GM12878 (cell line): ENCODE measurements at regions not wholly inside any gene's neighbourhood (a gene's known extent, or its start where the extent isn't known, plus 50 kb on each side); places are given as distances from the start of the nearest gene placed in this dataset.

Experiments used
- ATAC-seq: fragments of 200-7000 bp; cut with Tn5 transposase; 3 replicates; pipeline ENCODE4 v1.9.1; 2020; ENCODE audit warnings: mild to moderate bottlenecking, moderate library complexity
- BruUV-seq: library from RNA; stranded (reverse); fragments of 400-500 nt; replicated peaks from 2 replicates; lab custom pipeline; 2021; lab: Mats Ljungman, UMichigan
- CTCF ChIA-PET: fragments of 300-600 bp; sonication (Branson Sonifier 250); formaldehyde crosslinking; extraction: SDS; loops from one replicate; lab custom pipeline; 2021; ENCODE audit warnings: inconsistent platforms; lab: Yijun Ruan, JAX
- POLR2A ChIA-PET: fragments of 350-600 bp; formaldehyde crosslinking; extraction: SDS; loops from one replicate; lab custom pipeline; 2021; ENCODE audit warnings: inconsistent platforms; lab: Charles Lee
- RAD21 ChIA-PET: fragments of 300-600 bp; sonication (Branson Sonifier 250); formaldehyde crosslinking; loops from one replicate; lab custom pipeline; 2023; ENCODE audit warnings: antibody characterized with exemption; ENCODE audit not compliant: unreplicated experiment; lab: Charles Lee
- SMC1A ChIA-PET: fragments of 300-600 bp; sonication (Branson Sonifier 250); formaldehyde crosslinking; loops from one replicate; lab custom pipeline; 2023; ENCODE audit not compliant: unreplicated experiment, uncharacterized antibody; lab: Charles Lee
- DNase-seq: peaks from one replicate; pipeline ENCODE4 v3.0.0-alpha.2; 2011; ENCODE audit warnings: low read depth, low spot score
- FAIRE-seq: peaks from 3 replicates; lab custom pipeline; 2011; peaks lifted over from hg19 to GRCh38; lab: Jason Lieb, UNC
- H2AFZ ChIP-seq: 2 replicates; pipeline ENCODE4 v1.6.0; 2011; ENCODE audit warnings: low read depth, low read length, control low read depth; ENCODE audit not compliant: control insufficient read depth
- H3K27ac ChIP-seq: 2 replicates; pipeline ENCODE4 v1.5.1; 2011; ENCODE audit warnings: control low read depth; ENCODE audit not compliant: control insufficient read depth, insufficient read depth
- H3K27me3 ChIP-seq, 2 experiments: replicated peaks in 1 of 2; 2 replicates each; pipeline versions ENCODE4 v1.6.0 to v1.6.1; 2011; ENCODE audit warnings: low read length in 1 of 2; ENCODE audit not compliant: control insufficient read depth in 2 of 2, insufficient read depth in 2 of 2
- H3K36me3 ChIP-seq, 2 experiments: 2 replicates each; pipeline ENCODE4 v1.5.1; 2011; ENCODE audit warnings: low read length in 1 of 2; ENCODE audit not compliant: control insufficient read depth in 2 of 2, insufficient read depth in 2 of 2
- H3K4me1 ChIP-seq: 2 replicates; pipeline ENCODE4 v1.6.1; 2011; ENCODE audit warnings: mild to moderate bottlenecking, low read length, moderate library complexity, mixed read lengths; ENCODE audit not compliant: control insufficient read depth, insufficient read depth
- H3K4me2 ChIP-seq: 2 replicates; pipeline ENCODE4 v1.6.0; 2011; ENCODE audit warnings: control low read depth; ENCODE audit not compliant: control insufficient read depth, insufficient read depth
- H3K4me3 ChIP-seq: fragments of 200-600 bp; sonication (generic); 2 replicates; pipeline ENCODE4 v1.5.1; 2016
- H3K79me2 ChIP-seq: 2 replicates; pipeline ENCODE4 v1.6.0; 2011; ENCODE audit warnings: low read length; ENCODE audit not compliant: control insufficient read depth, insufficient read depth
- H3K9ac ChIP-seq: 2 replicates; pipeline ENCODE4 v1.8.0; 2011; ENCODE audit warnings: low read length, control low read depth, mixed read lengths; ENCODE audit not compliant: control insufficient read depth, insufficient read depth
- H3K9me3 ChIP-seq: replicated peaks from 3 replicates; pipeline ENCODE4 v1.5.1; 2011; ENCODE audit warnings: mild to moderate bottlenecking, low read length; ENCODE audit not compliant: control insufficient read depth, insufficient read depth
- H4K20me1 ChIP-seq: 2 replicates; pipeline ENCODE4 v1.6.0; 2011; ENCODE audit not compliant: control insufficient read depth, insufficient read depth
- ATF3 ChIP-seq: IDR thresholded peaks from 2 replicates; pipeline ENCODE4 v1.6.1; 2011; ENCODE audit warnings: low read depth, mild to moderate bottlenecking, low read length, moderate library complexity, borderline replicate concordance; ENCODE audit errors: extremely low read depth
- BHLHE40 ChIP-seq, 2 experiments: fragments of 450-650 bp in 1 of 2; IDR thresholded peaks; 2 replicates each; pipeline ENCODE4 v1.6.1; 2011 to 2017; ENCODE audit warnings: low read depth in 2 of 2, borderline replicate concordance in 1 of 2, improper control_type of control experiment in 1 of 2, low read length in 1 of 2, mild to moderate bottlenecking in 1 of 2
- CEBPB ChIP-seq, 2 experiments: fragments of 150-350 bp in 1 of 2; IDR thresholded peaks; 2 replicates each; pipeline ENCODE4 v1.6.1; 2012 to 2014; ENCODE audit warnings: low read depth in 2 of 2, low read length in 2 of 2, borderline replicate concordance in 1 of 2, inconsistent platforms in 1 of 2
- EGR1 ChIP-seq, 2 experiments: IDR thresholded peaks; 1 replicate in 1 of 2; 2 replicates in 1 of 2; pipeline ENCODE4 v1.6.1; 2011 to 2012; ENCODE audit warnings: low read depth in 2 of 2, low read length in 2 of 2, borderline replicate concordance in 1 of 2, mild to moderate bottlenecking in 1 of 2, moderate library complexity in 1 of 2
- FOXM1 ChIP-seq: IDR thresholded peaks from 2 replicates; pipeline ENCODE4 v1.6.1; 2012; ENCODE audit warnings: low read depth, mild to moderate bottlenecking, inconsistent platforms, low read length, moderate library complexity
- GATAD2B ChIP-seq: fragments of 450-650 bp; conservative IDR thresholded peaks from 2 replicates; pipeline ENCODE4 v1.6.1; 2017; ENCODE audit warnings: low read depth, mild to moderate bottlenecking, moderate library complexity
- HDAC2 ChIP-seq: fragments of 200-600 bp; sonication (generic); IDR thresholded peaks from 2 replicates; pipeline ENCODE4 v1.6.1; 2017
- IKZF1 ChIP-seq: fragments of 450-650 bp; conservative IDR thresholded peaks from 2 replicates; pipeline ENCODE4 v1.6.1; 2017; ENCODE audit warnings: antibody characterized with exemption, mild to moderate bottlenecking
- TCF12 ChIP-seq: IDR thresholded peaks from 2 replicates; pipeline ENCODE4 v1.6.1; 2011; ENCODE audit warnings: low read depth, mild to moderate bottlenecking, low read length
- ZNF592 ChIP-seq: fragments of 450-650 bp; IDR thresholded peaks from 2 replicates; pipeline ENCODE4 v1.6.1; 2017; ENCODE audit warnings: mild to moderate bottlenecking, moderate library complexity
- ZNF622 ChIP-seq: fragments of 450-650 bp; IDR thresholded peaks from 2 replicates; pipeline ENCODE4 v1.6.1; 2017; ENCODE audit warnings: mild to moderate bottlenecking, inconsistent platforms
- WGBS: methylation state at CpG from one replicate; pipeline ENCODE4 v1.1.6; 2016; ENCODE audit warnings: low lambda C conversion rate; ENCODE audit not compliant: insufficient replicate concordance, insufficient coverage; ENCODE audit errors: missing lambda C conversion rate; 5-methylcytosine and 5-hydroxymethylcytosine counted together
- in situ Hi-C: fragments of 300-500 bp; cut with MboI; formaldehyde crosslinking; loops from 9 replicates; pipeline ENCODE4 v1.14.3; 2018; ENCODE audit warnings: mixed read lengths
- intact Hi-C: fragments of 100-400 bp; cut with micrococcal nuclease; formaldehyde crosslinking; loops from one replicate; pipeline ENCODE4 v1.14.2; 2022; ENCODE audit not compliant: unreplicated experiment

- H3K27me3 ChIP-seq = no peaks in the 10 kb centered on the region
- H3K36me3 ChIP-seq = no peaks in the 10 kb centered on the region
- BruUV-seq = no TSS peak
- no peaks in the 10 kb centered on the region for H3K9me3 ChIP-seq
- CTCF ChIA-PET = no interaction called here
- RAD21 ChIA-PET = no interaction called here
- intact Hi-C loops = no loop called here
- SMC1A ChIA-PET = no interaction called here
- no peak overlapping the region for H3K27ac ChIP-seq
- no peaks in the 10 kb centered on the region for H4K20me1 ChIP-seq
- no peak overlapping the region for H2AFZ ChIP-seq
- H3K4me1 ChIP-seq = peaks cover 15% of the 10 kb centered on the region
- H3K79me2 ChIP-seq = no peaks in the 10 kb centered on the region
- POLR2A ChIA-PET = no interaction called here
- FAIRE-seq (no peak), DNase-seq (no peak)
- H3K9ac ChIP-seq = no peak overlapping the region
- no peak overlapping the region for H3K4me3 ChIP-seq
- in situ Hi-C loops = no loop called here
- WGBS = 44% methylated on average over 11 of the region's 11 CpGs
- no peak overlapping the region for H3K4me2 ChIP-seq
- TF ChIP-seq FOXM1 (no peak), BHLHE40 (IDR thresholded peaks at IDR 0.05; ENCODE audit: borderline replicate concordance in 1 of 2, low read depth in 2 of 2, low read length in 1 of 2) (0 out of 4 replicates have a peak, but pooled peaks of 1 of the 2 experiments have one; percentile 8), HDAC2 (no peak)
- TF ChIP-seq, all 136 proteins: peak for 1
- no peak for ATAC-seq
Measured at GRCh38 chr18:46399303-46399702, 257.7 kb downstream of the LOXHD1 start.

GRCh38 chr18:46400449-46400848 lies 256.6 kb downstream of the LOXHD1 start:
- WGBS = 18% methylated on average over 8 of the region's 8 CpGs
- in situ Hi-C loops (no loop called here), intact Hi-C loops (no loop called here)
- no TSS peak for BruUV-seq
- no peak overlapping the region for H3K9ac ChIP-seq
- H3K79me2 ChIP-seq = no peaks in the 10 kb centered on the region
- H3K27me3 ChIP-seq = no peaks in the 10 kb centered on the region
- ChIA-PET CTCF (interaction anchor here (0.8 kb wide), 1 partner anchor 15 kb away, joined by 3 read pairs; no protein-coding TSS in a partner anchor), POLR2A (no interaction called here), RAD21 (no interaction called here), SMC1A (interaction anchor here (1.1 kb wide), 1 partner anchor 11 kb away, joined by 3 read pairs; no protein-coding TSS in a partner anchor)
- H3K27ac ChIP-seq = no peak overlapping the region
- no peak overlapping the region for H3K4me3 ChIP-seq
- FAIRE-seq (no peak), DNase-seq (no peak), ATAC-seq (peak; percentile 37; the same call in 1 of the 3 replicates)
- no peaks in the 10 kb centered on the region for H3K36me3 ChIP-seq
- peaks cover 15% of the 10 kb centered on the region for H3K4me1 ChIP-seq
- no peaks in the 10 kb centered on the region for H3K9me3 ChIP-seq
- no peaks in the 10 kb centered on the region for H4K20me1 ChIP-seq
- H3K4me2 ChIP-seq = peak overlapping the region; percentile 9; the same call in 1 of the 2 replicates
- no peak overlapping the region for H2AFZ ChIP-seq
- TF ChIP-seq TCF12 (0 out of 2 replicates have a peak, but pooled peaks have one; percentile 14), GATAD2B (no peak), IKZF1 (0 out of 2 replicates have a peak, but pooled peaks have one; percentile 20), CEBPB (IDR thresholded peaks at IDR 0.05; ENCODE audit: borderline replicate concordance in 1 of 2, low read depth in 2 of 2, low read length in 2 of 2) (no peak), ATF3 (no peak), ZNF592 (no peak), EGR1 (IDR thresholded peaks at IDR 0.05; ENCODE audit: borderline replicate concordance in 1 of 2, low read depth in 2 of 2, low read length in 2 of 2) (no peak), ZNF622 (no peak)
